Trophoblast cell (in vitro differentiated cells and primary cell): ENCODE measurements at regions not wholly inside any gene's neighbourhood (a gene's known extent, or its start where the extent isn't known, plus 50 kb on each side); places are given as distances from the start of the nearest gene placed in this dataset.

Experiments
- DNase-seq, 2 donors: peaks; one replicate each; pipeline ENCODE4 v3.0.0-alpha.2; 2016
- H2AFZ ChIP-seq: 2 replicates; pipeline ENCODE4 v1.6.1; 2013; ENCODE audit warnings: low read length, moderate library complexity, mild to moderate bottlenecking; ENCODE audit not compliant: insufficient read depth, poor library complexity
- H2AK5ac ChIP-seq: 2 replicates; pipeline ENCODE4 v1.6.1; 2013; ENCODE audit warnings: mild to moderate bottlenecking, low read length
- H2BK120ac ChIP-seq: 2 replicates; pipeline ENCODE4 v1.6.1; 2013; ENCODE audit warnings: low read length, mild to moderate bottlenecking, moderate library complexity; ENCODE audit not compliant: insufficient read depth, poor library complexity
- H2BK12ac ChIP-seq: 2 replicates; pipeline ENCODE4 v1.6.1; 2013; ENCODE audit warnings: mild to moderate bottlenecking, low read length, moderate library complexity
- H2BK5ac ChIP-seq: 2 replicates; pipeline ENCODE4 v1.6.1; 2013; ENCODE audit warnings: low read length, low read depth, moderate library complexity, mild to moderate bottlenecking; ENCODE audit not compliant: poor library complexity
- H3K14ac ChIP-seq: 2 replicates; pipeline ENCODE4 v1.6.1; 2013; ENCODE audit warnings: mild to moderate bottlenecking, low read length
- H3K18ac ChIP-seq: 2 replicates; pipeline ENCODE4 v1.6.1; 2013; ENCODE audit warnings: mild to moderate bottlenecking, low read length
- H3K23ac ChIP-seq: 2 replicates; pipeline ENCODE4 v1.6.1; 2013; ENCODE audit warnings: low read length
- H3K27ac ChIP-seq: 2 replicates; pipeline ENCODE4 v1.5.1; 2013; ENCODE audit warnings: low read depth, mild to moderate bottlenecking, inconsistent platforms, low read length, moderate library complexity
- H3K27me3 ChIP-seq: 2 replicates; pipeline ENCODE4 v1.6.1; 2013; ENCODE audit warnings: inconsistent platforms, mild to moderate bottlenecking, low read length, moderate library complexity; ENCODE audit not compliant: insufficient read depth
- H3K36me3 ChIP-seq, 2 experiments: 1 replicate in 1 of 2; 2 replicates in 1 of 2; pipeline ENCODE4 v1.6.1; 2013; ENCODE audit warnings: low read length in 2 of 2, mild to moderate bottlenecking in 2 of 2, moderate library complexity in 1 of 2; ENCODE audit not compliant: insufficient read depth in 2 of 2, control insufficient read depth in 1 of 2
- H3K4ac ChIP-seq: 2 replicates; pipeline ENCODE4 v1.6.1; 2013; ENCODE audit warnings: low read depth, mild to moderate bottlenecking, low read length, moderate library complexity
- H3K4me1 ChIP-seq, 2 experiments: 1 replicate in 1 of 2; 2 replicates in 1 of 2; pipeline ENCODE4 v1.6.1; 2013; ENCODE audit warnings: low read length in 2 of 2, mild to moderate bottlenecking in 2 of 2, moderate library complexity in 1 of 2; ENCODE audit not compliant: insufficient read depth in 2 of 2, control insufficient read depth in 1 of 2
- H3K4me2 ChIP-seq: 2 replicates; pipeline ENCODE4 v1.6.1; 2013; ENCODE audit warnings: inconsistent platforms, mild to moderate bottlenecking, low read length, moderate library complexity
- H3K4me3 ChIP-seq: 2 replicates; pipeline ENCODE4 v1.5.1; 2013; ENCODE audit warnings: mild to moderate bottlenecking, low read depth, low read length, inconsistent platforms
- H3K79me1 ChIP-seq: one replicate; pipeline ENCODE4 v1.6.1; 2013; ENCODE audit warnings: low read length
- H3K79me2 ChIP-seq: 2 replicates; pipeline ENCODE4 v1.6.1; 2013; ENCODE audit warnings: low read length, mild to moderate bottlenecking; ENCODE audit not compliant: control insufficient read depth, insufficient read depth, poor library complexity
- H3K9ac ChIP-seq: 2 replicates; pipeline ENCODE4 v1.6.1; 2013; ENCODE audit warnings: mild to moderate bottlenecking, low read length
- H3K9me3 ChIP-seq: 2 replicates; pipeline ENCODE4 v1.6.1; 2013; ENCODE audit warnings: low read depth, mild to moderate bottlenecking, control low read depth, inconsistent platforms, low read length; ENCODE audit not compliant: insufficient read depth
- H4K12ac ChIP-seq: 2 replicates; pipeline ENCODE4 v1.6.1; 2013; ENCODE audit warnings: low read depth, mild to moderate bottlenecking, low read length, moderate library complexity
- H4K8ac ChIP-seq: 2 replicates; pipeline ENCODE4 v1.6.1; 2013; ENCODE audit warnings: low read depth, mild to moderate bottlenecking, low read length, moderate library complexity
- H4K91ac ChIP-seq: one replicate; pipeline ENCODE4 v1.6.1; 2013; ENCODE audit warnings: low read depth, mild to moderate bottlenecking, low read length, moderate library complexity
- WGBS: extraction: QIAGEN DNeasy Blood & Tissue Kit; methylation state at CpG from one replicate; pipeline ENCODE4 v1.1.7; 2013; ENCODE audit warnings: missing lambda C conversion rate; ENCODE audit not compliant: insufficient read length, insufficient coverage; ENCODE audit errors: extremely low coverage; 5-methylcytosine and 5-hydroxymethylcytosine counted together

GRCh38 chr1:30377230-30378002, 346.0 kb downstream of the MATN1 start:
- Histone ChIP-seq H3K9me3 (no peaks in the 10 kb centered on the region), H2AK5ac (no peak overlapping the region), H3K23ac (no peak overlapping the region), H3K27ac (no peak overlapping the region), H3K9ac (no peak overlapping the region), H4K12ac (no peak overlapping the region), H3K4me2 (no peak overlapping the region), H3K4me1 (peaks cover 2 to 13% of the 10 kb centered on the region in 2 experiments), H2BK5ac (no peak overlapping the region), H3K79me2 (no peaks in the 10 kb centered on the region), H3K14ac (no peak overlapping the region), H2AFZ (no peak overlapping the region), H3K36me3 (no peaks in the 10 kb centered on the region), H2BK12ac (no peak overlapping the region), H3K18ac (no peak overlapping the region), H3K4me3 (no peak overlapping the region), H3K4ac (no peak overlapping the region), H3K79me1 (no peaks in the 10 kb centered on the region), H4K91ac (no peak overlapping the region), H4K8ac (no peak overlapping the region), H2BK120ac (no peak overlapping the region), H3K27me3 (no peaks in the 10 kb centered on the region)
- no CpG with 5 or more reads among the region's 11 CpGs for WGBS
- no peak for DNase-seq

- Histone ChIP-seq H3K23ac (no peak overlapping the region), H3K4me1 (peaks cover 2 to 13% of the 10 kb centered on the region in 2 experiments), H3K4me3 (no peak overlapping the region), H3K27ac (no peak overlapping the region), H3K18ac (no peak overlapping the region), H4K12ac (no peak overlapping the region), H3K14ac (no peak overlapping the region), H2BK5ac (no peak overlapping the region), H3K79me1 (no peaks in the 10 kb centered on the region), H4K8ac (no peak overlapping the region), H4K91ac (no peak overlapping the region), H3K36me3 (no peaks in the 10 kb centered on the region), H2BK12ac (no peak overlapping the region), H2AK5ac (no peak overlapping the region), H3K27me3 (no peaks in the 10 kb centered on the region), H2AFZ (no peak overlapping the region), H2BK120ac (no peak overlapping the region), H3K79me2 (no peaks in the 10 kb centered on the region), H3K9ac (no peak overlapping the region), H3K9me3 (no peaks in the 10 kb centered on the region), H3K4me2 (no peak overlapping the region), H3K4ac (no peak overlapping the region)
- no peak for DNase-seq
- no CpG with 5 or more reads among the region's 7 CpGs for WGBS
Observed at GRCh38 chr1:30376054-30376697, 347.2 kb downstream of the MATN1 start.

- Histone ChIP-seq H4K8ac (no peak overlapping the region), H2BK5ac (no peak overlapping the region), H4K91ac (no peak overlapping the region), H3K79me2 (no peaks in the 10 kb centered on the region), H3K4me3 (no peak overlapping the region), H3K23ac (no peak overlapping the region), H3K27ac (no peak overlapping the region), H2AK5ac (no peak overlapping the region), H3K9me3 (no peaks in the 10 kb centered on the region), H3K4ac (no peak overlapping the region), H2BK12ac (no peak overlapping the region), H4K12ac (no peak overlapping the region), H3K18ac (no peak overlapping the region), H3K27me3 (no peaks in the 10 kb centered on the region), H3K14ac (no peak overlapping the region), H2AFZ (no peak overlapping the region), H3K4me1 (peaks cover 2 to 12% of the 10 kb centered on the region in 2 experiments), H3K9ac (no peak overlapping the region), H3K36me3 (no peaks in the 10 kb centered on the region), H3K4me2 (no peak overlapping the region), H2BK120ac (no peak overlapping the region), H3K79me1 (no peaks in the 10 kb centered on the region)
- no peak for DNase-seq
- WGBS: no CpG with 5 or more reads among the region's 7 CpGs
Observed at GRCh38 chr1:30375156-30375555, 348.2 kb downstream of the MATN1 start.

- no peak overlapping the region for H3K27ac ChIP-seq
- no peak overlapping the region for H2BK12ac ChIP-seq
- no peak overlapping the region for H4K12ac ChIP-seq
- no peak overlapping the region for H3K18ac ChIP-seq
- peaks cover 2 to 6% of the 10 kb centered on the region in 2 experiments for H3K4me1 ChIP-seq
- DNase-seq: no peak
- H3K27me3 ChIP-seq: no peaks in the 10 kb centered on the region
- H3K23ac ChIP-seq: no peak overlapping the region
- H3K14ac ChIP-seq: no peak overlapping the region
- H3K4me3 ChIP-seq: no peak overlapping the region
- no peak overlapping the region for H4K8ac ChIP-seq
- WGBS: no CpG with 5 or more reads among the region's 20 CpGs
- no peak overlapping the region for H4K91ac ChIP-seq
- no peak overlapping the region for H3K4ac ChIP-seq
- no peak overlapping the region for H2AFZ ChIP-seq
- H3K9ac ChIP-seq: no peak overlapping the region
- no peaks in the 10 kb centered on the region for H3K79me1 ChIP-seq
- no peak overlapping the region for H2BK120ac ChIP-seq
- H2AK5ac ChIP-seq: no peak overlapping the region
- no peaks in the 10 kb centered on the region for H3K9me3 ChIP-seq
- H3K79me2 ChIP-seq: no peaks in the 10 kb centered on the region
- H3K36me3 ChIP-seq: no peaks in the 10 kb centered on the region
- no peak overlapping the region for H3K4me2 ChIP-seq
- no peak overlapping the region for H2BK5ac ChIP-seq
Observed at GRCh38 chr1:30374400-30375070, 348.9 kb downstream of the MATN1 start.
